Type B pancreatic cell (in vitro differentiated cells): ENCODE measurements at regions not wholly inside any gene's neighbourhood (a gene's known extent, or its start where the extent isn't known, plus 50 kb on each side); places are given as distances from the start of the nearest gene placed in this dataset.

Experiments used
- DNase-seq: peaks from one replicate; pipeline ENCODE4 v3.0.0; 2021; ENCODE audit warnings: mixed read lengths; ENCODE audit not compliant: unreplicated experiment; ENCODE audit errors: extremely low spot score
- H3K27ac Mint-ChIP-seq: 2 replicates; pipeline ENCODE4 v1.8.0; 2021; ENCODE audit warnings: mild to moderate bottlenecking, mixed read lengths
- H3K27me3 Mint-ChIP-seq: 2 replicates; pipeline ENCODE4 v1.8.0; 2021; ENCODE audit warnings: mixed read lengths
- H3K36me3 Mint-ChIP-seq: 2 replicates; pipeline ENCODE4 v1.8.0; 2021; ENCODE audit warnings: mixed read lengths
- H3K4me1 Mint-ChIP-seq: one replicate; pipeline ENCODE4 v1.8.0; 2021; ENCODE audit warnings: mixed read lengths; ENCODE audit not compliant: unreplicated experiment
- H3K4me3 Mint-ChIP-seq: 2 replicates; pipeline ENCODE4 v1.8.0; 2021; ENCODE audit warnings: mild to moderate bottlenecking, mixed read lengths
- H3K9me3 Mint-ChIP-seq: 2 replicates; pipeline ENCODE4 v1.8.0; 2021; ENCODE audit warnings: mixed read lengths
- TF ChIP-seq, protein P1 (sequence below): fragments of 200-600 bp; sonication (generic); conservative IDR thresholded peaks from 2 replicates; pipeline ENCODE4 v1.5.0; 2021; ENCODE audit warnings: antibody characterized with exemption, mild to moderate bottlenecking

DNA sequence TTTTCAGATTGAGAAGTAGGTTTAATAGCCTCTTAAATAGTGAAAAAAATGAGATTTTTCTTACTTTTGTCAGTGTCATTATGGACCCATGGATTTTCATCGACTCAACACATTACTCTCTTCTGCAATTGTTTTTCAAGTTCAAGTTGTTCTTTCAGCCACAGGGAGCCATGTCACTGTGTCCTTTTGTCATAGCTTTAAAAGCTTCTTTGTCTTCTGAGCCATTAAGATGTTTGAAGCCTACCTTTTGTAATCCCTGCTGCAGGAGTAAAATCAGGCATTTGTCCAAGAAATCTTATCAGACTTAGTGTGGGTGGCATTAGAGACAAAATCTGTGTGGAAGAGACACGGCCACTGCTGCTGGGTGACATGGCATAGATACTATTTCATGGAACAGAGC lies 92.8 kb upstream of the ZP4 start:
- H3K36me3 Mint-ChIP-seq = no peaks in the 10 kb centered on the region
- no peaks in the 10 kb centered on the region for H3K27me3 Mint-ChIP-seq
- DNase-seq = no peak
- no peaks in the 10 kb centered on the region for H3K9me3 Mint-ChIP-seq
- TF ChIP-seq, protein P1, sequence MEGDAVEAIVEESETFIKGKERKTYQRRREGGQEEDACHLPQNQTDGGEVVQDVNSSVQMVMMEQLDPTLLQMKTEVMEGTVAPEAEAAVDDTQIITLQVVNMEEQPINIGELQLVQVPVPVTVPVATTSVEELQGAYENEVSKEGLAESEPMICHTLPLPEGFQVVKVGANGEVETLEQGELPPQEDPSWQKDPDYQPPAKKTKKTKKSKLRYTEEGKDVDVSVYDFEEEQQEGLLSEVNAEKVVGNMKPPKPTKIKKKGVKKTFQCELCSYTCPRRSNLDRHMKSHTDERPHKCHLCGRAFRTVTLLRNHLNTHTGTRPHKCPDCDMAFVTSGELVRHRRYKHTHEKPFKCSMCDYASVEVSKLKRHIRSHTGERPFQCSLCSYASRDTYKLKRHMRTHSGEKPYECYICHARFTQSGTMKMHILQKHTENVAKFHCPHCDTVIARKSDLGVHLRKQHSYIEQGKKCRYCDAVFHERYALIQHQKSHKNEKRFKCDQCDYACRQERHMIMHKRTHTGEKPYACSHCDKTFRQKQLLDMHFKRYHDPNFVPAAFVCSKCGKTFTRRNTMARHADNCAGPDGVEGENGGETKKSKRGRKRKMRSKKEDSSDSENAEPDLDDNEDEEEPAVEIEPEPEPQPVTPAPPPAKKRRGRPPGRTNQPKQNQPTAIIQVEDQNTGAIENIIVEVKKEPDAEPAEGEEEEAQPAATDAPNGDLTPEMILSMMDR = no peak
- H3K27ac Mint-ChIP-seq = no peak overlapping the region
- no peak overlapping the region for H3K4me3 Mint-ChIP-seq
- H3K4me1 Mint-ChIP-seq = no peaks in the 10 kb centered on the region

DNA sequence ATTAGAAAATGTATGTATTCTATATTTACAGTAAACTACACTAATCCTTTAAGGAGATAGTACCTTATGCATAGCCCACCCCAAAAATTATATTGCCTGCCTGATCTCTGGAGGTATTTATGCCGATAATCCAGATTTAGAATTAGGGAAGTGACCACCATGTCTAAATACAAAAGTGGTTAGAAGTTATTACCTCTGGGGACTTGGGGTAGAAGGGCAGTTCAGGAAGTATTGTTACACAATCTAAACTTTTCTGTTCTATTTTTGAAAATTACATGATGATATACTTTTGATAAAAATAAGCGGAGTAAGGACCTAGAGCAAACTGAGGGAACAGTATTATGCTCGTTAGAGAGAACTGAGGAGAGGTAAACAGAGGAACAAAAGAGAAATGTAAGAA lies 90.5 kb upstream of the ZP4 start:
- Mint-ChIP-seq H3K27me3 (no peaks in the 10 kb centered on the region), H3K36me3 (no peaks in the 10 kb centered on the region), H3K9me3 (no peaks in the 10 kb centered on the region), H3K4me1 (peaks cover 6% of the 10 kb centered on the region), H3K4me3 (no peak overlapping the region), H3K27ac (no peak overlapping the region)
- DNase-seq = no peak
- TF ChIP-seq, protein P1 = no peak

DNA sequence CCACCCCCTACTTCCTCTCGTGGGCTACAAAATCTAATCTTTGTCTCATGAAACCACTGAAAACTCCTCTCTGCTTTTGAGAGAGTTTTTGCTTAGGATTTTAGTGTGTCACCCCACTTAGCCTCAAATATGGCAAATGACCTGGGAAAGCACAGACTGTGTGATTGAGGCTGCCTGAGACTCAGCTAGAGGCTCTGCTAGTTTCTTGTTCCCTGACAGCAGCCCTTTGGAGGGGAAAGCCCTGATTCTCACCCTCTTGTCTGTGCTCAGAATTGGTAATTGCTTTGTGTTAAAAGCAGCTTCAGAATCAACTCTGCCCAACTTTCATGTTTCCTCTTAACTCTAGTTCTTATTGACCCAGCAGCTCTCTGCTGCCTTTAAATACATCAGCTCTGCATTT lies 85.6 kb upstream of the ZP4 start:
- DNase-seq = no peak
- H3K4me1 Mint-ChIP-seq = peaks cover 7% of the 10 kb centered on the region
- no peak overlapping the region for H3K4me3 Mint-ChIP-seq
- no peaks in the 10 kb centered on the region for H3K27me3 Mint-ChIP-seq
- H3K27ac Mint-ChIP-seq = no peak overlapping the region
- H3K36me3 Mint-ChIP-seq = no peaks in the 10 kb centered on the region
- no peaks in the 10 kb centered on the region for H3K9me3 Mint-ChIP-seq
- TF ChIP-seq, protein P1 = no peak

DNA sequence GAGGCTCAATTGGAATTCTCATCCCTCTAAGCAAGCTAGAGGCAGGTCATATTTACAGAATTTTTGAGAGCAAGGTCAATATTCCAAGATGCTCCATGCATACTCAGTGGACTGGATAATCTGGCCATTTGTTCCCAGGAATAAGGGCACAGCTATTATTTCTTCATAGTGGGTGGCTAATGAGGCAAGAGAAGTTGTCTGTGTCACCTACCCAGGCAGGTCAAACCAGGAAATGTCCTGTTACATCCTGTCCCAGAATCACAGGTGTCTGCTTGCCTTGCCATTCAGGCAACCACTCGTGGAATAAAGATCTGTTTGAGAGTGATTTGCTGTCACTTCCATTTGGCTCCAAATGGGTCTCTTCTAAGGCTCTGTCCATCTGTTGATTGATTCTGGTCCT lies 85.2 kb upstream of the ZP4 start:
- Mint-ChIP-seq H3K4me3 (no peak overlapping the region), H3K4me1 (peaks cover 10% of the 10 kb centered on the region), H3K9me3 (no peaks in the 10 kb centered on the region), H3K27ac (no peak overlapping the region), H3K36me3 (no peaks in the 10 kb centered on the region), H3K27me3 (no peaks in the 10 kb centered on the region)
- TF ChIP-seq, protein P1 = no peak
- DNase-seq = no peak

DNA sequence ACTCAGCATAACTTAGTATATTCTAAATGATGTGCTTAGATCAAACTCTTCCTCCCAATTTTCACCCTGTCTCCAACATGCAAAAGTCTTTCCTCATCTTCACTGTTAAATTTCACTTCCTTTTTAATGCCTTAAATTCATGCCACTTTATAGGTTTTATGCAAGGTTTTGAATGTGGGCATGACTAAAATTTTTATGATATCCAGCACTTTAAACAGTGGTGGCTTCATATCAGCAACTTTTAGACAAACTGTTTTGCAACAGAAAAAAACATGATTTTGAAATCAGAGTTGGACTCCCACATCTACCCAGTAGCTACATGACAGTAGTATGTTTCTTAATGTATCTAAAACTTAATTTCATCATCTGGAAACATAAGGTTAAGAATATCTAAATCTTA lies 84.7 kb upstream of the ZP4 start:
- Mint-ChIP-seq H3K27me3 (no peaks in the 10 kb centered on the region), H3K36me3 (no peaks in the 10 kb centered on the region), H3K27ac (no peak overlapping the region), H3K4me1 (peaks cover 10% of the 10 kb centered on the region), H3K9me3 (no peaks in the 10 kb centered on the region), H3K4me3 (no peak overlapping the region)
- no peak for DNase-seq
- TF ChIP-seq, protein P1 = no peak

DNA sequence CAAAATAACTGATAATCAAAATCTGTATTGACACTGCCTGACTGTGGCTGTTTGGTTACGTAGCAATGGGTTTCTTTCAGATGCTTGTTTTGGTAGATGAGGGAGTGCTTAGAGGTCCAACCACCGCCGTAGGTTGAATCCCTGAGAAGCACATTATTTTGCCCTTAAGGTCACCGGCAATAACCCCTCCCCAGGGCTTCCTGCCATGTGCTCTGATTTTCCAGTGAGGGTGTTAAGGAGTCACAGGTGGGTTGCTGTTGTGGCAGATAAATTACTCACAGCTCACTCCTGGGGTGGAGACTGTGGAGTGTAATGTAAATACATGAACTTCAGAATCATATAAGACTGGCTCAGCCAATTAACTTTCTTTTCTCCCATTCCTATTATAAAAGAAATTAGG lies 81.5 kb upstream of the ZP4 start:
- no peak overlapping the region for H3K4me3 Mint-ChIP-seq
- H3K9me3 Mint-ChIP-seq = no peaks in the 10 kb centered on the region
- peaks cover 4% of the 10 kb centered on the region for H3K27me3 Mint-ChIP-seq
- H3K4me1 Mint-ChIP-seq = peaks cover 10% of the 10 kb centered on the region
- no peaks in the 10 kb centered on the region for H3K36me3 Mint-ChIP-seq
- TF ChIP-seq, protein P1 = no peak
- H3K27ac Mint-ChIP-seq = no peak overlapping the region
- no peak for DNase-seq
